ENCODE measurements at regions not wholly inside any gene's neighbourhood (a gene's known extent, or its start where the extent isn't known, plus 50 kb on each side); places are given as distances from the start of the nearest gene placed in this dataset.

- no peak for DNase-seq
Measured at GRCh38 chr11:45517171-45517770, 148.2 kb downstream of the CHST1 start.

GRCh38 chr11:45513821-45514340 lies 151.5 kb downstream of the CHST1 start:
- no peak for DNase-seq

GRCh38 chr11:45512471-45513148 lies 152.8 kb downstream of the CHST1 start:
- DNase-seq, result peak; percentile 89

- peak; percentile 86 for DNase-seq
Measured at GRCh38 chr11:45511566-45511965, 153.9 kb downstream of the CHST1 start.

GRCh38 chr11:45507916-45508315 lies 157.5 kb downstream of the CHST1 start:
- DNase-seq, result no peak

GRCh38 chr11:45503311-45503710 lies 162.1 kb downstream of the CHST1 start:
- no peak for DNase-seq

GRCh38 chr11:45502226-45502545 lies 163.2 kb downstream of the CHST1 start:
- no peak for DNase-seq

- no peak for DNase-seq
Measured at GRCh38 chr11:45501392-45502225, 163.8 kb downstream of the CHST1 start.

- DNase-seq, result peak; percentile 30
Measured at GRCh38 chr11:45500451-45500850, 165.0 kb downstream of the CHST1 start.

GRCh38 chr11:45494738-45495137 lies 170.7 kb downstream of the CHST1 start:
- no peak for DNase-seq

- DNase-seq, result peak; percentile 90
Measured at GRCh38 chr11:45489281-45489905, 176.0 kb downstream of the CHST1 start.

- no peak for DNase-seq
Measured at GRCh38 chr11:45486461-45486860, 179.0 kb downstream of the CHST1 start.

GRCh38 chr11:45485070-45485707 lies 180.2 kb downstream of the CHST1 start:
- peak; percentile 36 for DNase-seq

GRCh38 chr11:45484326-45484883 lies 181.0 kb downstream of the CHST1 start:
- no peak for DNase-seq

GRCh38 chr11:45483416-45483815 lies 182.0 kb downstream of the CHST1 start:
- DNase-seq, result no peak

GRCh38 chr11:45482331-45482730 lies 183.1 kb downstream of the CHST1 start:
- no peak for DNase-seq

GRCh38 chr11:45481026-45481425 lies 184.4 kb downstream of the CHST1 start:
- no peak for DNase-seq

GRCh38 chr11:45477588-45477987 lies 187.8 kb downstream of the CHST1 start:
- DNase-seq, result no peak

- DNase-seq, result no peak
Measured at GRCh38 chr11:45476126-45476525, 189.3 kb downstream of the CHST1 start.

- no peak for DNase-seq
Measured at GRCh38 chr11:45475173-45475572, 189.0 kb upstream of the SYT13 start.

- peak; percentile 93 for DNase-seq
Measured at GRCh38 chr11:45473341-45473895, 187.3 kb upstream of the SYT13 start.

GRCh38 chr11:45472716-45473317 lies 186.7 kb upstream of the SYT13 start:
- DNase-seq, result peak; percentile 74

Measured in NCI-H69 (cell line).